NCI-H2196 (cell line): ENCODE measurements at regions not wholly inside any gene's neighbourhood (a gene's known extent, or its start where the extent isn't known, plus 50 kb on each side); places are given as distances from the start of the nearest gene placed in this dataset.

ENCODE experiments used
- DNase-seq: peaks from one replicate; lab custom pipeline; 2025; ENCODE audit not compliant: unreplicated experiment; lab: John Stamatoyannopoulos, UW

- DNase-seq, result no peak
These were observed 59.8 kb upstream of the SLC38A2 start for GRCh38 chr12:46432325-46432724.

GRCh38 chr12:46430340-46430948, 57.9 kb upstream of the SLC38A2 start:
- DNase-seq, result no peak
